Germinal center (tissue), 1 donor: ENCODE measurements at regions not wholly inside any gene's neighbourhood (a gene's known extent, or its start where the extent isn't known, plus 50 kb on each side); places are given as distances from the start of the nearest gene placed in this dataset.

ENCODE experiments used
- DNase-seq: peaks from one replicate; pipeline ENCODE4 v3.0.0; 2012; ENCODE audit warnings: mixed read lengths, low spot score

DNA sequence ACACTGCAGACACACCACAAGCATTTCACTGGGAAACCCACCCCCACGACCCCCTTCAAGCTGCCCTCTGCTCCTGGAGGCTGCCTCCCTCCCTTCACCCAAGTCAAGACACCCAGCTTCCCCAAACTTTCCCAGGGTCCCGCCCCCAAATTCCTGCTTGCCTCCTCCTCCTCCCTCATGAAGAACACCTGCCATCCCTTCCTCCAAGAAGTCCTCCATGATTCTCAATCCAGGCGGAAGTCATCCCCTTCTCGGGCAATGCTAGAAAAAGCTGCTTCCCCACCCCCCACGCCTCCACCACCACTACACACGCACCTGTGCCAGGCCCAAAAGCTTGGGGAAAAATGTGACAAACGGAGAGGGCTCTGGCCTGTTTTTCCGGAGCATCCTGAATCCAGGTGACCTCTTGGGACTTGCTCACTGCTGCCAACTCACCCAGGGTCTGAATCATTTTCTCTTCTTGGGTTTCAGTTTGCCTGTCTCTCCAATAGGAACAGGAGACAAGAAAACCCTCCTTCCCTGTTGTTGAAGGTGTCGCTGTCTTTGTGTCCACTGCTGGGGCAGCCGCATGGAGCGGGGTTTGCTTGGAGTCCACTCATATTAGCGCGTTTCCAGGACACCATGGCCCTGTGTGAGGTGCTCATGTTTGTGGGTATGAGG lies 101.0 kb upstream of the CASZ1 start:
- DNase-seq: no peak

DNA sequence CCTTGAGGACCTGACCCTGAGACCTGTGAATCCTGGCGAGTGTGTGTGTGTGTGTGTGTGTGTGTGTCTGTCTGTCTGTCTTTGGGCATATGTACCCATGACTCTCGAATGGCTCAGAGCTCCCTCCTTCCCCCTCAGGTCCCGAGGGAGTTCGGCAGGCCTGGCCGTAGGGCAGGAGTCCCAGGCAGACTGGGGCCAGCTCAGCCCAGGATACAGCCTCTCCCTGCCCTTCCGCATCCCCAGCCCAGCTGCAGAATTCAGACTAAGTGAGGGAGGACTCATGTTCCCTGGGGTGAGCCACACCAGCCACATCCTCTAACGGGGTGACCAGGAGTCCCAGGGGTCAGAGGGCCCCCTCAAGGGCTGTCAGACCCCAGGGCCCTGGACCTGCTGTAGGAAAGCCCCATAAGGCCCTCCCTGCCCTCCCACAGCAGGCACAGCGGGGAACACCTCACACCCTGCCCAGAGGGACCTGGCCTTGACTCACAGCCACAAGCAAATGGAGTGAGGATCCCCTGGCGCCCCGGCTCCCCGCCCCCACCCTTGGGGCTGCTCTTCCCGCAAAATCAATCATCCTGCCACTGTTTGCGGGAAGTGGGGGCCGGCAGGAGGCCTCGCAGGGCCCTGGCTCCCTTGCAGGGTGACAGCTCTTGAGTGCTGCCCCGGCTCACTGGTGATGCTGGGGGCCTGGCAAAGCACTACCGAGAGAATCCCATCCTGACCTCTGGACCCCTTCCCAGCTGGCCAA lies 101.7 kb upstream of the CASZ1 start:
- no peak for DNase-seq

DNA sequence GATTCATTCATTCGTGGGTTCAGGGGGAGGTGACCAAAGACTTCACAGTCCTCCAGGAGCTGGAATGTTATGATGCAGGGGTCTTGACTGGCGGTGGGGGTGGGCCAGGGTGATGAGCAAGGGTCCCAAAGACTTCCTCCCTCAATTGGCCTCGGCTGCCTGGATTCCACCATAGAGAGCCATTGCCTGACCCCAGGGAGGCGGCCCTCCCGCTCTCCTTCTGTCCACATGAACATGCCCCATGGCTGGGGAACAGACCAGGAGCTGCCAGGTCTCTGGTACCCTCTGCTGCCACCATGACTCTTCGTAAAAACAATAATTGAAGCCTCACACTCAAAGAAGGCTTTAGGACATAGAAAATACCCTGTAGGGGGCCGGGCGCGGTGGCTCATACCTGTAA lies 102.5 kb upstream of the CASZ1 start:
- DNase-seq: no peak

DNA sequence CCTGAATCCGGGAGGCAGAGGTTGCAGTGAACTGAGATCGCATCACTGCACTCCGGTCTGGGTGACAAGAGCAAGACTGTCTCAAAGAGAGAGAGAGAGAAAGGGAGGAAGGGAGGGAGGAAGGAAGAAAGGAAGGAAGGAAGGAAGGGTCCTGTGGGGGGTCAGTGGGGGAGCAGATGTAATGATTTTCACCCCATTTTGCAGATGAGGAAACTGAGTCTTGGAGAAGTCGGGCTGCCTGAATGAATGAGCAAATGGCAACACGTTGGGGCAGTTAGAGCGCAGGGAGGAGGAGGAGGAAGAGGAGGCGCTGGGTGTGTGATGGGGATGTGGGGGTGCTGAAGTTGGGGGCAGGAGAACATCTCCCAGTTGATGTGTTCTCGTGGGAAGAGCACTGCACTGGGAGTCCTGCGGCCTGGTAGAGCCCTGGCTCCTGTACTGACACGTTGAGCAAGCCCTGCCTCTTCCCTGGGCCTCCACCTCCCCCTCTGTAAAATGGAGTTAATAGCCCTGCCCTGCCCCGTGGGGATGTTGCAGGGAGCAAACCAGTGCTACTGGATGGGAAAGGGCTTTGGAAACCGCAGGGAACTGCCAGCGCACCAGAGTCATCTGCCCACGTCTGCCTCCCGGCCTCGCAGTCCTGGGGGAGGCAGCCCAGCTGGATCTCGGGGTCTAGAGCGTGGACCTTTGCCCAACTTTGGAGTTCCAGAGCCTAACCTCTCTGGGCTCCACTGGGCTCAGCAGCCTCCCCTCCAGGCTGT lies 103.2 kb upstream of the CASZ1 start:
- DNase-seq: no peak

DNA sequence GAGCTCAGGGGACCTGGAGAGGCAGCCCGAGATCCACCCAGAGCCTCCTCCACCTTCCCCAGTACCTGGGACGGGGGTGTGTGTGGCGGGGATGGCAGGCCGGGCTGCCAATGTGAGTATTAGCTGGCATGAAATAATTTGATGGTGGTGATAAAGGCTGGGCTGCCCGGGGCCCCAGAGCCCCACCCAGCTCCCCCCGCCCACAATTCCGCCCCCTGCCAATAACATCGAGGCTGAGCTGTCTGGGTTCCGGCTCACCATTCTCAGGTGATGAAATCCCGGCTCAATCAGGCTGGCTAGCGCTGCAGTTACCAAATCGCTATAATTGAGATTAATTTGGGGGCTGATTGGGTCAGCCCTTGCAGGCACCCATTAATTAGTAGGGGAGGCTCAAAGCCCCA lies 103.8 kb upstream of the CASZ1 start:
- DNase-seq: no peak

DNA sequence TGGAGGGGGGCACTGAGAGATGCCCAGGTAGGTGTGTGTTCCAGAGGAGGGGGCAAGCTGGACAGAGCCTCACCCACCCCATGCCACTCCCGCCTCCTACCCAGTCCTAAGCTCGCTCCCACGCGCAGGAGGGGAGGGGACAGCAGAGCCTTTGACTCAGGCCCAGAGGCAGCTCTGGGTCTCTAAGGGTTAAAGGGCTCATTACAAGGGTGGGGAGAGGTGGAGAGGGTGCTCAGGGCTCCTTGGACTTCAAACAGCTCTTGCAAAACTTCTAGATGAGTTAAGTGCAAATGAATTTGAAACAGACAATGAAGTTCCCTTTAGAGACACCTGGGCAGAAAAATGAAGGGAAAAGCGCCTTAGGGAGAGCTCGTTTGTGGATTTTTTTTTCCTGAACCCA lies 104.2 kb upstream of the CASZ1 start:
- DNase-seq: no peak

DNA sequence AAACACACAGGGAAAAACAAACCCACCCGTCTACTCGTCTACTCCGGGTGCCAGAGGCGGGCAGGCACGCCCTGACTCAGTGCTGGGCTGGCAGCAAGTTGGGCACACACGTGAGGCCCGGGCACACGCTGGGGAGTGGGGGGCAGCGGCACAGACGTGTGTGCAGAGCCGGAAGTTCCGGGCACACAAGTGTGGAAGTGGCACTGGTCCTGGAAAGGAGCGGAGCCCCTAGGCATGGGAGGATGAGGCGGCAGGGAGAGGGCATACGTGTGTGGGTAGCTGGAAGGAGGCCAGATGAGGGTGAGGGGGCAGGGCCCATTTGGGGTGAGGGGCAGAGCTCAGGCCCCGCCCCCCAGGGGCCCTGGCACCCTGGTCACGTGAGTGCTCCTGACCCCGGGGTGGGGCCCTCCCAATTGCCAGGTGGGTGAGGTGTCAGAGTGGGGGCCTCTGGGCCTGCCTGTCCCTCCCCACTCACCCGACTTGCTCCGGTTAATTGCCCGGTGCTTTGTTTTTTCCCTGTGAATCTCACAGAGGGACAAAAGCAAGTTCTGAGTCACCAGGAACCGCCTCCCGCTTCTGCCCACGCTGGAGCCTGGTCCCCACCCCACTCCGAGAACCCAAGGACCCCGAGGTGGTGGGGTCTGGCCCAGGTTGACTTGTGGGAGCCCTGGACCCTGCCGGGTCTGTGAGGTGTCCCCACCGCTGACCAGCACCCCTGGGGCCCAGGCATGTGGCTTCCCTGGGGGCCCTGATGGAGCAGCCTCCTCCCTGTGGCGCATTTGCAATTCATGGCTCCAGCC lies 104.8 kb upstream of the CASZ1 start:
- DNase-seq: no peak

DNA sequence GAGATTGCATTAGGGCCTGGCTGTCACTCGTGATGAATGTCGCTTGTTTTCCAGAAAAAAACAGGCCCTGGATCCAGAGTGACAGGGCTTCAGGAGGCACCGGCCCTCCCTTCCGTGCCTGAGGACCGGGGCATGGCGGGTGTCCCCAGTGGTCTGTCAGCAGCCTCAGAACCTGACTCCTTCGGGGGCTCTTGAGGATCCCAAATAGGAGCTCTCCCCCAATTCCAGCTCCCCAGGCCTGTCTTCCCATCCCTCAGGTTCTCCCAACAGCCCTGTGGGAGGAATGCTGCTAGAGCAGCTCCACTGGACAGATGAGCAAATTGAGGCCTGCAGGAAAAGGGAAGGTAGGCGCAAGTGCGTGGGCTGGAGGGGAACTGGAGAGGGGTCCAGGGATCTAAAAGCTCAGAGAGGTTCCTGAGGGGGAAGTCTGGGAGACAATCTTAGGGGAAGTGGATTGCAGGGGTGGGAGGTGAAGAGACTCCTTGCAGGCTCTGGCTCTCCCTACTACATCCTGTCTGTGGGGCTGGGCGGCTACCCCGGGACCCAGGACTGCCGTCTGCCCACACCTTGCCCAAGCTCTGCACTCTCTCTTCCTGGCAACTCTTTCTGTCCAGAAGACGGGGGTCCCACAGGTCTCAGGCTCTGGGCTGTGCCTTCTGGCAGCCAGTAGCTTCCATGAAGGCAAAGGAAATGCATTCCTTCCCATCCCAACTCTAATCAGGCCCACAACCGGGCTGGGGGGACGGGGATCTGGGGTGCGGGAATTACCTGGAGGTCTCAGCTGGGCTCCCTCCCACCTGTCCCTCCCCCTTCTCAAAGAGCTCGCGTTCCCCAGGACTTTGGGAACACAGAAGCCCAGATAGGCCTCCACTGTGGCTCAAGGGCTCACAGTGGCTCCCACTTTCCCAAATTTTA lies 105.7 kb upstream of the CASZ1 start:
- DNase-seq: no peak

DNA sequence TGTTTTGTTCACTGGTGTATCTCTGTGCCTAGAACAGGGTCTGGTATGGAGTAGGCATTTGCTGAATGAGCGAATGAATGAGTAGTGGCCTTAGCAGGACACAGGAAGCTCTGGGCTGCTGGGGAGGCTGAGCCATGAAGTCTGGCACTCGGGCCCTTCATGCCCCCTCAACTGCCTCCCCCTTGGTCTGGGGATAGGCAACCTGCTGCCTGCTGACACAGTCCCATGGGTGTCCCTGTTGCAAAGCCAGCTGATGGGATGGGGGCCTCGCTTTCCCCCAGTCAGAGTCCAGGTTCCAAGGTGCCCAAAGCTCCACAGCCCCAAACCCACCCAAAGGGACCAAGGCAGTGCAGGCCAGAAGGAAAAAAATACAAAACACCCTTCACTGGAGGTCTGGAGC lies 107.0 kb upstream of the CASZ1 start:
- no peak for DNase-seq

DNA sequence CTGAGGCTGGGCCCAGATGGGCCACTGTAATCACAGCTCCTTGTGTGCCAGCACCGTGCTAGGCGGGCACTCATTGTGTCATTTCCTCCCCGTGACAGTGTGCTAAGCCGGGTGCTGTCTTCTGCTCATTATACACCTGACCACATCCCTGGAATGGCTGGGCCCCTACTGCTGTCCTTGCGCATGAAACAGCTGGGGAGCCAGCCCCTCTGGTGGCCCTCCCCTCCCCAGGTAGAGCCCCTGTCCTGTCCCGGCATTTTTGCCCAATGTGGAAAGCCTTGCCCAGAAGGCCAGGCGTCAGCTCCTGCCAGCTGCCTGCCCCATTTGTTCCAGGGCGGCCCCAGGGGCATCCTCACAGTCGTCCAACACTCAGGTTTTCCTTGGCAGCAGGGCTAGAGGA lies 107.4 kb upstream of the CASZ1 start:
- DNase-seq: no peak

DNA sequence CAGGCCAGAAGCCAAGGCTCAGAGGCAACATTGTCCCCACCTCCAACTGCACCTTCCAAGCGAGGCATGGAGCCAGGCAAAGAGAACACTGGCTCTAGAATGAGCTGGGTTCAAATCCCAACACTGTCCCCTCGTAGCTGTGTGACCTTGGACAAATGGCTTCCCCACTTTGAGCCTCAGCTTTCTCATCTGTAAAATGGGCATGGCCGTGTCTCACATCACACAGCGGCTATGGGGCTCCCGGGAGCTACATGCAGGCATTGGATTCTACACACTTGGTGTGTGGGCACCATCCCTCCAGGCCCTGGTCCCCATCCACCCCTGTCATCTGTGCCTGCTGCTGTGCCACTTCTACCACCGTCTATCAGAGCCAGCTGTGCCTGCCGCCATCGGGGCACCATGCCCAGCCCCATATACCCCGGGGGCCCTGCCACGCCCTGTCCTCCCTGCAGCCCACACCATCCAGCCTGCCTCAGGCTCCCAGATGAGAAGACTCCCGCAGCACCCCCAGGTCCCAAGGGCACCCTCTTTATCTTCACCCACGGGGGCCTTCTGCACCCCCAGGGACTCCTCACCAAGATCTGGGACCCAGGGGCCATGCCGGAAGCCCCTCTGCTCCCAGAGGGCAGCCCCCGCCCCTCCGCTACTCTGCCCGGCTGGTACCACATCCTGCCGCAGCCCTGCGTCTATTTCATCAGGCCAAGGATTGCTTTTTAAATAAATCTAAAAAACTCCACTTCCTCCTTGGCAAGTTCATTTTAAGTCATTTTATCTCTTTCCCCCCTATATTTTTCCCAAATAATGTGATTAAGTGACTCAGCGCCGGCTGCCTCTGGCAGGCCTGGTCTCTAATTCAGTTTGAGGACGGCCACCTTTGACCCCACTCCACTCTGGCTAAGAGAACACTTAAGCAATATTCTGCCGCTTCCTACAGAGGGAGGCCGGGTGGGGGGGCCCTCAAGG lies 107.8 kb upstream of the TARDBP start:
- no peak for DNase-seq

DNA sequence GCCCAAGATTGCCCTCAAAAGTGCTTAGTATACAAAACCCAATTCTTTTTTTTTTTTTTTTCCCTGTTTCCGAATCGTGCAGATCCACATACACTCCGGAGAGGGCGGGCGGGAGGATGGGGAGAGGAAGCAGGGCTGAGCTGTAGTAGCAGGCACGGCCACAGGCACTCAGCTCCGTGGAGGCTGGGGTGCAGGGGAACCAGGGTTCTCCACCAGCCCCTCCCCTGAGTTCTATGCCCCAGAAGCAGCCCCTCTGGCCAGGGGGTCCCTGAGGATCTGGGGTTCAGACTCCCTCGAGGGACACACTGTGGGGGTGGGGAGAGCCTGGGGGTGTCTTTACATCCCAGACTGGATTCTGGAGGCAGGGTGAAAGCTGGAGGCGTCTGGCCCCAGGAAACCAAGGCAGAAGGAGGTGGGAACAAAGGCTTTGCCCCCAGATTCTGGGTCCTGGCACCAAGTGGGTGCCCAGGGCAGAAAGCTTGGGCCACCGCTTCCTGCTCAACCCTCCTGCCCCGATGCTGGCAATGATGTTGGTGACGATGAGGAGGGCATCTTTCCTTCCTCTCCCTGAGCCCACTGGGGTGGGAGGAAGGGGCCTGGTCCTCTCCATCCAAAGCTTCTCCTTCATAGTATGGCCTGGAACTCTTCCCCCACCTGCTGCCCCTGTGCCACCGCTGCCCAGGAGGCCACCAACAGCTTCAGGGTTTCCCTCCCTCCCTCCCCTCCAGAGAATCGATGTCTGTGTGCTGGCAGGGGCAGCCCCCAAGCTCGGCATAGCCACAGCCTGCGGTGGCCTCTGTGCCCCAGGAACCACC lies 106.4 kb upstream of the TARDBP start:
- DNase-seq: no peak

DNA sequence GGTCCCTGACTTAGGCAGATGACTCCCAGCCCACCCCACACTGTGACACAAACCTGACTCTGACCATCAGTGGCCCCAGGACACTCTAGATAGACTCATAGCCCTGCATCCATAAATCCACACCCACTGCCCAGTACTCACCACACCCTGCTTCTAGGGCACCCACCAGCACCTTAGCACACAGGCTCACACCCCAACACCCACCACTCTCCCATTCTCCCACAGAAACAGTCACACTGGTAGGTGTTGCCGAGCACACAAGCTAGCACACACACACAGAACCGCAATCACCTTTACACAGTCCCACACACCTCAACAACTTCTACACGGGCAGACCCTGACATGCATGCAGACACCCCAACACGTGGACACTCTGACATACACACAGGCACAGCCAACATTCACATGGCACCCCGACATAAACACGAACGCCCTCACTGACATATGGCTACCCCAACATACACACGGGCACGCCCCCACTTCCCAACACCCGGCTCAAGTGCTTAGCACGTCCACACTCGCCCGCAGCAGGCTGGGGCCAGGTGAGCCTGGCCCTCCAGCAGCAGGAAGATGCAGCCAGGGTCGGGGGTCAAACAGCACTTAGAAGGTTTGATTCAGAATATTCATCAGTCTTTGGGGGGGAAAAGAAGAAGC lies 105.5 kb upstream of the TARDBP start:
- DNase-seq: no peak

DNA sequence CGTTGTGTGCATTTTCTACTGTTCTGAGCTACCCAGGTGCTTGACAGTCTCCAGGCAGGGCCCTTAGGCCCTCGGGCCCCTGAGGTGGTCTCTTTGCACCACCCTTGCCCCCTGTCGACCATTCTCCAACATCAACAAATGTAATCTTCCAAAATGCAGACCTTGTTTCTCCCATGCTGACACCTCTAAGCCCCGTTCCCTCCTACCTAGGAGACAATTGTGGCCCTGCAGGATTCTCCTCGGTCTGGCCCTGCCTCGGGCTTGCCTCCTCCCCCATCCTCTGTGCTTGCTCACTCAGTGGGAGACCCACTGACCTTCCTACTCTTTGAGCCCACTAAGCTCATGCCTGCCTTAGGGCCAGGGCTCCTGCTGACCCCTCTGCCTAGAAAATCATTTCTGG lies 104.2 kb upstream of the TARDBP start:
- no peak for DNase-seq

DNA sequence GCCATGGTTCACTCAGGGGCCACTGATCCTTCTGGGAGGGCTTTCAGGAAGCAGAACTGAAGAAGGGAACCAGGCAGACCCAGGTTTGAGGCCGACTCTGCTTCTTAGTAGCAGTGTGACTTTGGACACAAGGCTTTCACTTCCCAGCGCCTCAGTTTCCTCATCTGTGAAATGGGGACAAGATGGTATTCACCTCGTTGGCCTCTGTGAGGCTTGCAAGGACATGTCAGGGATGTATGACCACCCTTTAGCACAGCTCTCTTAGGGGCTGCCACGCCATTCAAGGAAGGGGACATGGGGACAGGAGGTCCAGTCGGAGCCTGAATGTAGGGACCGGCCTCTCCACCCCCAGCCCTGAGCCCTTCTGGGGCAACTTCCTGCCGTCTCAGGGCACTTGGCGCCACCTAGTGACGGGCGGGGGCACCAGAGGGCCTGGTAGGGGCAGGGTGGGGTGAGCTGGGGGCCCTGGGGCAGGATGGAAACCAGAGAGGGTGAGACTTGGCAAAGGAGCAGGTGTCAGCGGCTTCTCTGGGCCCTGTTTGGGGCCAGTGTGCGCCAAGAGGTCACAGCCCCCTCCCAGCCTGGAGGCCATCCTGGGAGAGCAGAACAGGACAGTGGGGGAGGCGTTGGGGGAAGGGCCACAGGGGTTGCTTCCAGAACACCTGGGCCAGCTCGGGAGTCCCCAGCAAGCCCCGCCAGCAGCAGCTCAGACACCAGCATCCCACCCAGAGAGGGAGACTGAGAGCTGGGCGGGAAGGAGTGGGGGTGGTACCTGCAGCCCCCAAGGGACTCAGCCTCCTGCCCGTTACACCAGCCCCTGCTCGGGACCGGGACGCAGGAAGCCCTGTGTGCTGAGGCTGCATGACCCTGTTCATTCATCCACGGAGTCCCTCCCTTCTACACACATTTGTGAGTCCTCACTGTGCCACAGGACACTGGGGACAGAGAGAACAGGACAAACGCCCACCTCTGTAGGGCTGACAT lies 102.5 kb upstream of the TARDBP start:
- DNase-seq: peak; percentile 68

DNA sequence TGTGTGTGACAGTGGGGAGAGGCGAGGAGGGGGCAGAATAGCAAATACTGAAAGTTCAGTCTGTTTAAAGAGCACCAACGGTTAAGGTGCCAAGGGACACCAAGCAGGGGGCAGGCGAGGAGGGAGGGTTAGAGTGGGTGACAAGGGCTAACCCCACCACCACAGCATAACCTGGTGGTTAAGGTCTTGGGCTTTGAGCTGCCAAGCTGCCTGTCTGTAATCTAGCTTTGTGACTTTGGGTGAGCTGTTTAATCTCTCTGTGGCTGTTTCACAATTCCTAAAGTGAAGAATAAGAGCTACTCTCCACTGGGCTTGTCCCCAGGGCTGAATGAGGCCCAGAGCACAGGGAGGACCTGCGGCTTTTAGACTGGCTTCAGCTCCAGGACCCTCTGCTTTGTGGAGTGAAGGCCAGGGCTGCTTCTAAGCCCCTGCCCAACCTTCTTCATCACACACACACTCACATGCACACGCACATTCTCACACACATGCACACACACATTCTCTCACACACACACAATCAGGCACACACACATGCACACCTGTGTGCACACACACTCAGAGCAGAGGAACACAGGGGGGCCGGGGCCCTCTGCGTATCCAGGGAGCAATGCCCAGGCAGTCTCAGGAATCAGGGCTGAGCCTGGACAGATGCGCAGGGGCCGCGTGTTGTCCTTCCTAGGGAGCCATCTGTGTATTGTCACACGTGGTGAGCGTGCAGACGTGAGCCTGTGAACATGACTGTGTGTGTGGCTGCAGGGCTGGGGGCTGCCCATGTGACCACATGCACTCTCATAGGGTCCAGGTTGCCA lies 101.6 kb upstream of the TARDBP start:
- no peak for DNase-seq
